HEK293 (cell line): ENCODE measurements at regions not wholly inside any gene's neighbourhood (a gene's known extent, or its start where the extent isn't known, plus 50 kb on each side); places are given as distances from the start of the nearest gene placed in this dataset.

Experiments used
- CTCF ChIA-PET: fragments of 350-600 bp; formaldehyde crosslinking; extraction: SDS; loops from one replicate; lab custom pipeline; 2021; ENCODE audit warnings: antibody characterized with exemption; lab: Yijun Ruan, JAX
- POLR2A ChIA-PET: fragments of 300-600 bp; formaldehyde crosslinking; extraction: SDS; loops from one replicate; lab custom pipeline; 2020; ENCODE audit warnings: antibody characterized with exemption, inconsistent platforms; lab: Yijun Ruan, JAX
- H3K27ac ChIP-seq: fragments of 200-500 bp; sonication (Bioruptor generic); 2 replicates; pipeline ENCODE4 v1.5.1; 2014; ENCODE audit warnings: low read depth, low read length, control low read depth, inconsistent platforms; ENCODE audit errors: extremely low read depth
- H3K36me3 ChIP-seq, 2 experiments: fragments of 200-500 bp in 1 of 2; sonication (Bioruptor generic) in 1 of 2; 1 replicate in 1 of 2; 2 replicates in 1 of 2; pipeline ENCODE4 v1.5.1; 2014 to 2017; ENCODE audit warnings: inconsistent platforms in 2 of 2, low read length in 2 of 2; ENCODE audit not compliant: control insufficient read depth in 2 of 2, insufficient read depth in 1 of 2
- H3K4me1 ChIP-seq: fragments of 200-500 bp; sonication (Bioruptor generic); 2 replicates; pipeline ENCODE4 v1.5.1; 2014; ENCODE audit warnings: mild to moderate bottlenecking, low read length, inconsistent platforms; ENCODE audit not compliant: control insufficient read depth, insufficient read depth
- H3K4me3 ChIP-seq: 2 replicates; pipeline ENCODE4 v1.5.1; 2011; ENCODE audit warnings: low read depth, mild to moderate bottlenecking, control low read depth, low read length, moderate library complexity
- H3K9me3 ChIP-seq: fragments of 200-500 bp; sonication (Bioruptor generic); 2 replicates; pipeline ENCODE4 v1.5.1; 2014; ENCODE audit warnings: low read depth, low read length, inconsistent platforms; ENCODE audit not compliant: control insufficient read depth, insufficient read depth
- HIC1 ChIP-seq: fragments of 450-650 bp; formaldehyde crosslinking; IDR thresholded peaks from 2 replicates; pipeline ENCODE4 v1.5.1; 2016; ENCODE audit warnings: missing biosample characterization, missing genetic modification characterization
- RBAK ChIP-seq: fragments of 450-650 bp; formaldehyde crosslinking; IDR thresholded peaks from 2 replicates; pipeline ENCODE4 v1.5.1; 2016; ENCODE audit warnings: missing biosample characterization, missing genetic modification characterization
- ZFP37 ChIP-seq: fragments of 450-650 bp; formaldehyde crosslinking; IDR thresholded peaks from 2 replicates; pipeline ENCODE4 v1.5.1; 2016; ENCODE audit warnings: missing biosample characterization, missing genetic modification characterization
- ZNF214 ChIP-seq: fragments of 450-650 bp; formaldehyde crosslinking; IDR thresholded peaks from 2 replicates; pipeline ENCODE4 v1.5.1; 2017; ENCODE audit warnings: missing biosample characterization, mild to moderate bottlenecking, missing genetic modification characterization, borderline replicate concordance
- ZNF335 ChIP-seq: fragments of 450-650 bp; formaldehyde crosslinking; conservative IDR thresholded peaks from 2 replicates; pipeline ENCODE4 v1.5.1; 2016; ENCODE audit warnings: missing biosample characterization, missing genetic modification characterization
- ZNF423 ChIP-seq: fragments of 450-650 bp; formaldehyde crosslinking; IDR thresholded peaks from 2 replicates; pipeline ENCODE4 v1.5.1; 2016; ENCODE audit warnings: missing biosample characterization, missing genetic modification characterization
- ZNF555 ChIP-seq: fragments of 450-650 bp; formaldehyde crosslinking; conservative IDR thresholded peaks from 2 replicates; pipeline ENCODE4 v1.5.1; 2017; ENCODE audit warnings: missing biosample characterization, mild to moderate bottlenecking, missing genetic modification characterization, inconsistent platforms
- ZNF560 ChIP-seq: fragments of 450-650 bp; formaldehyde crosslinking; IDR thresholded peaks from 2 replicates; pipeline ENCODE4 v1.5.1; 2017; ENCODE audit warnings: missing biosample characterization, missing genetic modification characterization, borderline replicate concordance
- ZNF645 ChIP-seq: fragments of 450-650 bp; formaldehyde crosslinking; IDR thresholded peaks from 2 replicates; pipeline ENCODE4; 2016; ENCODE audit warnings: missing biosample characterization, missing genetic modification characterization
- ZNF654 ChIP-seq: fragments of 450-650 bp; formaldehyde crosslinking; IDR thresholded peaks from 2 replicates; pipeline ENCODE4 v1.5.1; 2016; ENCODE audit warnings: low read depth, missing biosample characterization, missing genetic modification characterization
- ZNF660 ChIP-seq: fragments of 450-650 bp; IDR thresholded peaks from 2 replicates; pipeline ENCODE4 v1.5.1; 2018; ENCODE audit warnings: missing biosample characterization, mild to moderate bottlenecking, missing genetic modification characterization
- TF ChIP-seq, protein P1 (sequence below): fragments of 450-650 bp; formaldehyde crosslinking; IDR thresholded peaks from 2 replicates; pipeline ENCODE4 v1.5.1; 2016; ENCODE audit warnings: missing biosample characterization, missing genetic modification characterization
- TF ChIP-seq, protein P2 (sequence below): fragments of 450-650 bp; formaldehyde crosslinking; IDR thresholded peaks from 2 replicates; pipeline ENCODE4 v1.5.1; 2017; ENCODE audit warnings: missing biosample characterization, missing genetic modification characterization
- TF ChIP-seq, protein P3 (sequence below): fragments of 450-650 bp; formaldehyde crosslinking; IDR thresholded peaks from 2 replicates; pipeline ENCODE4 v1.5.1; 2016; ENCODE audit warnings: missing biosample characterization, missing genetic modification characterization
- TF ChIP-seq, protein P4 (sequence below): fragments of 450-650 bp; formaldehyde crosslinking; IDR thresholded peaks from 2 replicates; pipeline ENCODE4 v1.5.1; 2017; ENCODE audit warnings: missing biosample characterization, missing genetic modification characterization

DNA sequence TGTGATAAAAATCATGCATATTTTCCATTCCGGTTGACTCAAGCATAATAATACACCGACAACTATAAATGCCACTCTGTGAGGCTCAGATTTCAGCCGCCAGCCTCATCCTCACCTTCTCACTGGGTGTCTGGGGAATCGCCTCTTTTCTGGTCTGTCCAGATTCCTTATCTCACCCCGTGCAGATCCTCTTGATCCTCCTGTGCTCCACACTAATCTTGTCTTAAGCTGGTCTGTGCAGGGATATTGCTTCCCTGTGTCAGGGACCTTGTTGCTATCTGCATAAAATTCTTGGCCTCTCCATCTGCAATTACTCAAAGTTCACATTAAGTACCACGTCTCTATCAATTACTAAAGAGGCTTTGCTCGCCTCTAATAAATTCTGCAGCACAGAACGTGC is 116.6 kb upstream of the SPACA7 start:
- no peaks in the 10 kb centered on the region for H3K9me3 ChIP-seq
- TF ChIP-seq HIC1: no peak
- TF ChIP-seq ZNF560 (tag by site-specific recombination): no peak
- TF ChIP-seq, protein P1, sequence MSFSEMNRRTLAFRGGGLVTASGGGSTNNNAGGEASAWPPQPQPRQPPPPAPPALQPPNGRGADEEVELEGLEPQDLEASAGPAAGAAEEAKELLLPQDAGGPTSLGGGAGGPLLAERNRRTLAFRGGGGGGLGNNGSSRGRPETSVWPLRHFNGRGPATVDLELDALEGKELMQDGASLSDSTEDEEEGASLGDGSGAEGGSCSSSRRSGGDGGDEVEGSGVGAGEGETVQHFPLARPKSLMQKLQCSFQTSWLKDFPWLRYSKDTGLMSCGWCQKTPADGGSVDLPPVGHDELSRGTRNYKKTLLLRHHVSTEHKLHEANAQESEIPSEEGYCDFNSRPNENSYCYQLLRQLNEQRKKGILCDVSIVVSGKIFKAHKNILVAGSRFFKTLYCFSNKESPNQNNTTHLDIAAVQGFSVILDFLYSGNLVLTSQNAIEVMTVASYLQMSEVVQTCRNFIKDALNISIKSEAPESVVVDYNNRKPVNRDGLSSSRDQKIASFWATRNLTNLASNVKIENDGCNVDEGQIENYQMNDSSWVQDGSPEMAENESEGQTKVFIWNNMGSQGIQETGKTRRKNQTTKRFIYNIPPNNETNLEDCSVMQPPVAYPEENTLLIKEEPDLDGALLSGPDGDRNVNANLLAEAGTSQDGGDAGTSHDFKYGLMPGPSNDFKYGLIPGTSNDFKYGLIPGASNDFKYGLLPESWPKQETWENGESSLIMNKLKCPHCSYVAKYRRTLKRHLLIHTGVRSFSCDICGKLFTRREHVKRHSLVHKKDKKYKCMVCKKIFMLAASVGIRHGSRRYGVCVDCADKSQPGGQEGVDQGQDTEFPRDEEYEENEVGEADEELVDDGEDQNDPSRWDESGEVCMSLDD (tag by site-specific recombination): no peak
- TF ChIP-seq, protein P2, sequence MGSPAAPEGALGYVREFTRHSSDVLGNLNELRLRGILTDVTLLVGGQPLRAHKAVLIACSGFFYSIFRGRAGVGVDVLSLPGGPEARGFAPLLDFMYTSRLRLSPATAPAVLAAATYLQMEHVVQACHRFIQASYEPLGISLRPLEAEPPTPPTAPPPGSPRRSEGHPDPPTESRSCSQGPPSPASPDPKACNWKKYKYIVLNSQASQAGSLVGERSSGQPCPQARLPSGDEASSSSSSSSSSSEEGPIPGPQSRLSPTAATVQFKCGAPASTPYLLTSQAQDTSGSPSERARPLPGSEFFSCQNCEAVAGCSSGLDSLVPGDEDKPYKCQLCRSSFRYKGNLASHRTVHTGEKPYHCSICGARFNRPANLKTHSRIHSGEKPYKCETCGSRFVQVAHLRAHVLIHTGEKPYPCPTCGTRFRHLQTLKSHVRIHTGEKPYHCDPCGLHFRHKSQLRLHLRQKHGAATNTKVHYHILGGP (tag by site-specific recombination): no peak
- TF ChIP-seq, protein P3, sequence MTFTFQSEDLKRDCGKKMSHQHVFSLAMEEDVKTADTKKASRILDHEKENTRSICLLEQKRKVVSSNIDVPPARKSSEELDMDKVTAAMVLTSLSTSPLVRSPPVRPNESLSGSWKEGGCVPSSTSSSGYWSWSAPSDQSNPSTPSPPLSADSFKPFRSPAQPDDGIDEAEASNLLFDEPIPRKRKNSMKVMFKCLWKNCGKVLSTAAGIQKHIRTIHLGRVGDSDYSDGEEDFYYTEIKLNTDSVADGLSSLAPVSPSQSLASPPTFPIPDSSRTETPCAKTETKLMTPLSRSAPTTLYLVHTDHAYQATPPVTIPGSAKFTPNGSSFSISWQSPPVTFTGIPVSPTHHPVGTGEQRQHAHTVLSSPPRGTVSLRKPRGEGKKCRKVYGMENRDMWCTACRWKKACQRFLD (tag by site-specific recombination): no peak
- no peak for TF ChIP-seq ZNF214 (tag by site-specific recombination)
- no peak for TF ChIP-seq ZFP37
- no peak for TF ChIP-seq RBAK (tag by site-specific recombination)
- TF ChIP-seq, protein P4, sequence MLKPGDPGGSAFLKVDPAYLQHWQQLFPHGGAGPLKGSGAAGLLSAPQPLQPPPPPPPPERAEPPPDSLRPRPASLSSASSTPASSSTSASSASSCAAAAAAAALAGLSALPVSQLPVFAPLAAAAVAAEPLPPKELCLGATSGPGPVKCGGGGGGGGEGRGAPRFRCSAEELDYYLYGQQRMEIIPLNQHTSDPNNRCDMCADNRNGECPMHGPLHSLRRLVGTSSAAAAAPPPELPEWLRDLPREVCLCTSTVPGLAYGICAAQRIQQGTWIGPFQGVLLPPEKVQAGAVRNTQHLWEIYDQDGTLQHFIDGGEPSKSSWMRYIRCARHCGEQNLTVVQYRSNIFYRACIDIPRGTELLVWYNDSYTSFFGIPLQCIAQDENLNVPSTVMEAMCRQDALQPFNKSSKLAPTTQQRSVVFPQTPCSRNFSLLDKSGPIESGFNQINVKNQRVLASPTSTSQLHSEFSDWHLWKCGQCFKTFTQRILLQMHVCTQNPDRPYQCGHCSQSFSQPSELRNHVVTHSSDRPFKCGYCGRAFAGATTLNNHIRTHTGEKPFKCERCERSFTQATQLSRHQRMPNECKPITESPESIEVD (tag by site-specific recombination): no peak
- no peak for TF ChIP-seq ZNF645 (tag by site-specific recombination)
- no peak for TF ChIP-seq ZNF423
- no peak for TF ChIP-seq ZNF660 (tag by site-specific recombination)
- no peak for TF ChIP-seq ZNF335 (tag by site-specific recombination)
- TF ChIP-seq ZNF555 (tag by site-specific recombination): no peak
- no peak for TF ChIP-seq ZNF654 (tag by site-specific recombination)
- H3K27ac ChIP-seq: no peak overlapping the region
- H3K4me1 ChIP-seq: no peaks in the 10 kb centered on the region
- ChIA-PET CTCF (no interaction called here), POLR2A (no interaction called here)
- H3K36me3 ChIP-seq: no peaks in the 10 kb centered on the region
- H3K4me3 ChIP-seq: no peak overlapping the region
